Hippocampal formation (tissue), 2 donors: ENCODE measurements at regions not wholly inside any gene's neighbourhood (a gene's known extent, or its start where the extent isn't known, plus 50 kb on each side); places are given as distances from the start of the nearest gene placed in this dataset.
"Not testable (repeated sequence)": the region's sequence is repeated elsewhere in the genome, so short reads cannot be mapped to it uniquely, and the experiment has no call there.

Source experiments
- DNase-seq, 2 donors: peaks; one replicate each; lab custom pipeline; 2025; lab: John Stamatoyannopoulos, UW

- DNase-seq, result no peak
These were observed 666.5 kb downstream of the FLRT2 start for GRCh38 chr14:86196471-86196870.

DNA sequence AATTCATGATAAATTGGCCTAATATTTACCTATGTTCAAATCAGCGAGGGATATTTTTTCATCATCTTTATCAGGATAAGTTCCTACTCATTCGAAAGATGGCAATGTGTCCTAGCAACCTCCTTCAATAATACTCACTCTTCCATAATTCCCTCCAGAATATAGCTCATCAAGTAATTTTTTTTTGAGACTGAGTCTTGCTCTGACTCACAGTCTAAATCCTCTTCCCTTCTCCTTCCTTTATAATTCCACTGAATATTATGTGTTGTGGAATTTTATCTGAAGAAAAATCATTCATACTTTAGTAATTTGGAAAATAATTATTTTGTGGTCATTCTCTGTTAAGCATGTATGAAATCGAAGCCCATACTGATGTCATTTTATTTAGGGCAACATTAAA, 663.8 kb downstream of the FLRT2 start:
- no peak for DNase-seq

DNA sequence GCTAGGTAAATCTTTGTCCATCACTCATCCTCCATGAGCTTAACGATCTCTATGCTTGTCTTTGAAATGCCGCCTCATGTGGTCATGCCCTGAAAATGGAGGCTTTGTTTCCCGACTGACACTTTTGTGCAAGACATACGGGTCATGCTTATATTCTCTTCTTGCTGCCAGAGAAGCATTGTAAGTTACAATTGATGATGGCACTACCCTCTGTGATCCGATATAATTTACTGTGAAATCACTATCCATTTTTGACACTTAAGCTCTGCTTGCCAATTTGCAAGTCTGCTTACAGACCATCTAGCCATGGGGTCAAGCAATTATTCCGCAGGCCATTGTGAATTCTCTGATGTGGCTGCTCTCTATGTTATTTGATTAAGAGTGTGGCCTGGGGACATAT, 650.0 kb downstream of the FLRT2 start:
- DNase-seq, result no peak

GRCh38 chr14:86168371-86168770, 638.4 kb downstream of the FLRT2 start:
- DNase-seq, result no peak

DNA sequence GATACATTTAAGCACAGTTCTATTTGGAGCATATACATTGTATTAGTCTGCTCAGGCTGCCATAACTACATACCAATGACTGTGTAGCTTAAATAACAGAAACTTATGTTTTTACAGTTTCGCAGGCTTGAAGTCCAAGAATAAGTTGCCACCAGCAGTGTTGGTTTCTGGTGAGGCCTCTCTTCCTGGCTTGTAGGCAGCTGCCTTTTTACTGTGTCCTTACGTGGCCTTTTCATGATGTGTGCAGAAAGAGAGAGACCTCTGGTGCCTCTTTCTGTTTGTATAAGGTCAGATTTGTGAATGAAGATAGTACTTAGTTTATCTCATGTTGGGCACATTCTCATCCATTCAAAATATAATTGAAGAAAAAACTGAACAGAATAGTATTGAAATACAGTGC, 636.6 kb downstream of the FLRT2 start:
- DNase-seq, result no peak

GRCh38 chr14:86153480-86153879, 623.5 kb downstream of the FLRT2 start:
- DNase-seq, result no peak

DNA sequence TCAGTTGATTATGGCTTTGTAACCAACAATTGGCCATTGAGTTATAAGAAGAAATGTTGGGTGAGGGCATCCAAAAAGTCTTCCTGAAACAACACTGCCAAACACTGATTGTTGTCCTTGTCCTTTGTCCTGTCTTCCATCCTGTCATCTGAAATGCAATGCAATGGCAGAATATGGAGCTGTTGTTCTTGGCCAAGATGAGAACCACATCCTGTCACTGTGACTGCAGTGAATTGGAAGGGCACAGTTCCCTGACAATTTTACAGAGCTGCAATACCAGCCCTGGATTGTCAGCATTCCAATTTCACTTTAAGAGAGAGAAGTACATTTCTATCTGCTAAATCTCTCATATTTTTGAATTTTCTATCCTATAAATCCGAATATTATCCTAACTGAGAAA, 613.3 kb downstream of the FLRT2 start:
- no peak for DNase-seq

DNA sequence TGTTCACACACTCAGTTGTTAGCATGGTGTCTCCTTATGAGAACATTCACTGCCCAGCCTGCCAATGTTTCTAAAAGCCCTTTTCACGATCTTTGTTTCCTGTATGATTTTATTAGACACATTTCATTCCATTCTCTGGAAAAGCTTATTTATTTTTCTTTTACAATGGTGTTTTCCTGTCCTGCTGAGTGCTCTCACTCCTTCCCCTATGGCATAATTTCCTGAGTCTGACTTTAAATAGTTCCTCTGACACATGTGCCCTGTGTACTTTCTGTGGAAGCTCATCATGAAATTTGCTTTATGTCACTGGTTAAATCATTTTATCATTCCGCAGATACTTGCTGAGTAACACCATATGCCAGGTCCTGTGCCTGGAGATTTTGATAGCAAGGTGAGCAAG, 612.0 kb downstream of the FLRT2 start:
- no peak for DNase-seq

DNA sequence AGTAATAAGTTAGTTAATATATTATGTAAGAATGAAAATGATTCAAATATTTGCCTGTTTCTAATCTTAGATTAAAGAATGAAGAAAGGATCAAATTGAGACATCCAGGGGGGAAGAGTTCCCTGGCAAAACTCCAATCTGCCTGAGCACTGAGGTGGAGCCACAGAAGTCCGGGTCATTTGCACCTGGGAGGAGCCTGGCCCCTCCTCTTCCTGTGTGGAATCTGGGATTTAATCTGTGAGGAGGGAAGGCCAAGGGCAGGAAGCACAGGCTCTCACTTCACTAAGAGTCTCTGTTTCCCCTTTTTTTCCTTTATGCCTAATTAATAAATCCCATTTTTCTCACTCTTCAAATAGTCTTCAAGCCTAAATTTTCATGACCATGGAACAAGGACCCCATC, 599.5 kb downstream of the FLRT2 start:
- DNase-seq, result no peak

DNA sequence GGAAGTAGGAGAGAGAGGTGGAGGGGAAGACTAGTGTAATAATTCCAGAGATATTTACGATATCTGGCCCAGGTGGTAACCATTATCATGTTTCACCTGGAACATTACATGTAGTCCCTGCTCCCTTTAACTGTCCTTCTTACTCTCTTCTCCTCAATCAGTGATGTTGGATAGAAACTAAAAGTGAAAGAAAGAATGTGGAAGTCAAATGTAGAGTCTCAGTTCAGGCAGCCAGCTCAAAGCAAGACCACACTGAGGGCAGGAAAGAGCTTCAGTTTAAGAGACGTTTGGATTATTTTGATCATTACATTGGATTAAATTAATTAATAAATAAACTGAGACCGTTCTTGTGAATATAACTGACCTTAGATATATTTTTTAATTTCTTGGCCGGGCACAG, 594.4 kb downstream of the FLRT2 start:
- DNase-seq, result no peak

GRCh38 chr14:86115972-86116371, 586.0 kb downstream of the FLRT2 start:
- no peak for DNase-seq

DNA sequence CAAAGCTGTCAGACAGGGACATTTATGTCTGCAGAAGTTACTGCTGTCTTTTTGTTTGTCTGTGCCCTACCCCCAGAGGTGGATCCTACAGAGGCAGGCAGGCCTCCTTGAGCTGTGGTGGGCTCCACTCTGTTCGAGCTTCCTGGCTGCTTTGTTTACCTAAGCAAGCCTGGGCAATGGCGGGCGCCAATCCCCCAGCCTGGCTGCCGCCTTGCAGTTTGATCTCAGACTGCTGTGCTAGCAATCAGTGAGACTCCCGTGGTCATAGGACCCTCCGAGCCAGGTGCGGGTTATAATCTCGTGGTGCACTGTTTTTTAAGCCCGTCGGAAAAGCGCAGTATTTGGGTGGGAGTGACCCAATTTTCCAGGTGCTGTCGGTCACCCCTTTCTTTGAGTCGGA, 580.9 kb downstream of the FLRT2 start:
- not testable (repeated sequence) for DNase-seq

DNA sequence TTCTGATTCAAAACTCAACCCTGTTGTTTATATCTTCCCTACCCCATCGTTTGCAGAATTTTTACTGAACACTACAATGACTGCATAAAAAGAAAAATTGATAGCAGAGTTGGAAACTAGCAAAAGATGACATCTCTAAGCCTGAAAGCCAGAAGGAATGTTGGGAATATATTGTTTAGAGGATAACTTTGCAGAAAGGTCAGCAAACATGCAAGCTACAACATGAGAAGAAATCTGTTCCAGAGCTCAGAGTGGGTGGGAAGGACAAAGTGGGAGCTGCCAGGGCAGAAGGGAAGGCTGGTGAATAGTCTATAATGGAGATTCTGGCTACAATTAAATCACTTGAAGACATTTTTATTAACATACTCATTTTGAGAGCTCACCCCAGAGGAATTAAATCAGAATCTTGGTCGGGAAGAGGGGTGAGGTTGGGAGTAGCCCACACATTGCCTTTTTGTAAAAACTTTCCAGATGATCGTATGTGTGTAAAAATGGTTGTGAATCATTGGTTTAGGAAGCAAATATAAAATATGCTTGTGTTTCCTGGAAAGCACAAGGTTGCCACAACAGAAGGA, 574.8 kb downstream of the FLRT2 start:
- no peak for DNase-seq

DNA sequence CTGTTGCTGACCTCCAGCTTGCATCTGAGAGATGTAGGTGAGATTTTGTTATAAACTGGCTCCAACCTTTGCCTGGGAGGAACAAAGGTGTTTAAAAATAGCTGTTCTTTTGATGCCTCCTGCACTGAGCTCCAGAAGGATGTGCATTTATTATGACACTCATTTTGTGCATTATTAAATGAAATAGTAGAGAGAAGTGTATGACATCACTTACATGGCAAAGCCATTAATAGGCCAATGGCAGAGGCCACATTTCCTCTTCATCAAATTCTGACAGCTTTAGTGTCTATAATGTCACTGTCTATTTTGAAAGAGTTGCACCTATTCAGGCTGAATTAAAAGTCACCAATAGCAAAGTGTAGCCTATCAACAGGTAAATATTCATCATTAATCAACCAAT, 564.6 kb downstream of the FLRT2 start:
- no peak for DNase-seq

- no peak for DNase-seq
These were observed 561.9 kb downstream of the FLRT2 start for GRCh38 chr14:86091811-86092210.

GRCh38 chr14:86088156-86088555, 558.2 kb downstream of the FLRT2 start:
- no peak for DNase-seq

- no peak for DNase-seq
These were observed 557.4 kb downstream of the FLRT2 start for GRCh38 chr14:86087377-86087776.

- DNase-seq, result no peak
These were observed 557.0 kb downstream of the FLRT2 start for GRCh38 chr14:86086962-86087361.

GRCh38 chr14:86084097-86084496, 554.2 kb downstream of the FLRT2 start:
- DNase-seq, result no peak

DNA sequence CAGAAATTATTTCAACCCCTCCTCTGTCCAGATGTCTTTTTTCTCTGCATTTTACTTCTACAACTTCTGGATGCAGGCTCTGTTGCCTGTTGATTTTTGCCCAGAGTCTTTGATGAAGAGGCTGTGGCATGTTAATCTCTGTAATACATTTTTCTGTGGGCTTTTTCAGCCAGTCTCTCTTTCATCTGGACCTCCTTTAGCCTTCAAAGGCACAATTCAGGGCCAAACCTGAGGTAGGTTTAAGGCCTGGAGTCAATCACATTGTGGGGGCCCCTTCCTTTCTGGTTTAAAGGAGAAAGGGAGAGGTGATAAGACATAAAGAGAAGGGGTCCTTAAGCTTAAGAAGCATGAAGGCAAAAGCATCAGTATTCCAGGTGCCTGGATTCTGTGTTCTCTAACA, 553.7 kb downstream of the FLRT2 start:
- no peak for DNase-seq

DNA sequence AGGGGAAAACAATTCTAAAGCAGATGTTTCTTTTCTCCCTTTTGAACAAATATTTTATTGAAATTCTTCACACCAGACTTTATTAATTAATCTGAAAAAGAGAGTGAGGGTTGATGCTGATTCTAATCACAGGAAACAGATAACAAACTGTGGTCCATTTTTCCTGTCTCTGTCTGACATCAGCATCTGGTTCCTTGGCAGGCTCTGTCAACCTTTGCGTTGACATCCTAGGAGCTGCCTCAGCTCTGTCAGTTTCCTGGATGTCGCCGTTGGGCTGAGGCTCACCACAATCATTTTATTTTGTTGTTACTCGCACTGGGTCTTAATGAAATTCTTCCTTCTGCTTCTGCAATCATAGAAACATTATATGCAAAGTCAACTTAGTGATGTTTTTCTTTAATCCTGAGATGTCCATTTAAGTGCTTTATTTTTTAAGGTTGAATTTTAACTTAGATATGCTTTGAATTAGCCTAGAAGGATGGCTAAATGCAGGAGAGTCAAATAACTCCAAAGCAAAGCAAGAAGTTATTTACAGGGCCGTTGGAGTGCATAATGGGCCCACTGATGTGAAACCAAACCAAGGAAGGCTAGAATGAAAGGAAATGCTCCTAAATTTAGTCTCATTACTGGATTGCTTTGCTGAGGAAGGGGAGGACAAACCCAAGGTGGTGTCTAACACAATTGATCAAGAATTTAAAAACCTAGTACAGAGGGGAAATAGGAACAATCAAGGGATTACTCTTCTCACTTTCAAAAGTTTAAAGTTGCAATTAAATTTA, 542.4 kb downstream of the FLRT2 start:
- DNase-seq, result no peak

GRCh38 chr14:86066651-86067050, 536.7 kb downstream of the FLRT2 start:
- DNase-seq, result no peak

DNA sequence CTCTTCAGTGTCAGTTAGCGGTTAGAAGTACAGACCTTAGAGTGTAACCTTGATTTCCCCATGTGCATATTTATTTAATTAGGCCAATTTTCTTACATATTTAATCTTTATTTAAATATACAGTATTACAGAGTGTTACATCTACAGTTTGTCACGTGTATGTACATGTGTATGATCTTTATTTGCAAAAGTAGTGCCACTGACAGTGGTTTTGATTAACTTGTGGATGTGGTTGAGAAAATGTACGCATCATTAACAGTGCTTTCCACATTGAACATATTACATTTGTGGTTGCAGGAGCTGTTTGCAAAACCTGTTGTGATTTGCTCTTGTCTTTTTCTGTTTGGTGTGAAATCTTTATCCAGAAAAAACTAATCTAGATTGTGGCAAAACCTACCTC, 535.5 kb downstream of the FLRT2 start:
- no peak for DNase-seq

DNA sequence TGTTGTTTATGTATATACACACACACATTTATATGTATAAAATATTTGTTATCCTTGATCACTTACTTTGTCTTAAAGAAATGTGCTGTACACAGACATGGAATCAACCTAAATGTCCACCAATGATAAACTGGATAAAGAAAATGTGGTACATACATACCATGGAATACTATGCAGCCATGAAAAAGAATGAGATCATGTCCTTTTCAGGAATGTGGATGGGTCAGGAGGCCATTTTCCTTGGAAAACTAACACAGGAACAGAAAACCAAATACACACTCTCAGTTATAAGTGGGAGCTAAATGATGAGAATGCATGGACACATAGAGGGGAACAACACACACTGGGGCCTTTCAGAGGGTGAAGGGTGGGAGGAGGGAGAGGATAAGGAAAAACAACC, 534.7 kb downstream of the FLRT2 start:
- not testable (repeated sequence) for DNase-seq
